Activated CD4-positive, alpha-beta memory T cell treated with anti-CD3 and anti-CD28 coated beads, Interleukin-2, amount 10 ng/mL, durations not matched to agents 7 days and 5 days (primary cell): ENCODE measurements at regions not wholly inside any gene's neighbourhood (a gene's known extent, or its start where the extent isn't known, plus 50 kb on each side); places are given as distances from the start of the nearest gene placed in this dataset.
"Not testable (repeated sequence)": the region's sequence is repeated elsewhere in the genome, so short reads cannot be mapped to it uniquely, and the experiment has no call there.

ENCODE experiments used
- CTCF ChIA-PET: fragments of 350-600 bp; sonication (Branson Sonifier 250); formaldehyde crosslinking; loops from one replicate; lab custom pipeline; 2021; ENCODE audit warnings: antibody characterized with exemption, inconsistent platforms; lab: Charles Lee
- POLR2A ChIA-PET: fragments of 350-600 bp; sonication (Branson Sonifier 250); formaldehyde crosslinking; loops from one replicate; lab custom pipeline; 2021; ENCODE audit warnings: antibody characterized with exemption; lab: Charles Lee
- DNase-seq: peaks from one replicate; pipeline ENCODE4 v3.0.0-alpha.2; 2020
- H3K27ac Mint-ChIP-seq: one replicate; pipeline ENCODE4 v1.8.0; 2021; ENCODE audit warnings: mild to moderate bottlenecking, mixed read lengths
- H3K27me3 Mint-ChIP-seq: one replicate; pipeline ENCODE4 v1.8.0; 2021; ENCODE audit warnings: mixed read lengths
- H3K36me3 Mint-ChIP-seq: one replicate; pipeline ENCODE4 v1.8.0; 2021; ENCODE audit warnings: low read depth, mixed read lengths
- H3K4me1 Mint-ChIP-seq: one replicate; pipeline ENCODE4 v1.8.0; 2021; ENCODE audit warnings: mixed read lengths
- H3K4me3 Mint-ChIP-seq: one replicate; pipeline ENCODE4 v1.8.0; 2021; ENCODE audit warnings: mild to moderate bottlenecking, mixed read lengths
- H3K9me3 Mint-ChIP-seq: one replicate; pipeline ENCODE4 v1.8.0; 2021; ENCODE audit warnings: mixed read lengths

GRCh38 chr2:82230406-82230805, 1925.9 kb upstream of the LRRTM1 start:
- no peak overlapping the region for H3K4me3 Mint-ChIP-seq
- H3K27ac Mint-ChIP-seq = no peak overlapping the region
- CTCF ChIA-PET = no interaction called here

DNA sequence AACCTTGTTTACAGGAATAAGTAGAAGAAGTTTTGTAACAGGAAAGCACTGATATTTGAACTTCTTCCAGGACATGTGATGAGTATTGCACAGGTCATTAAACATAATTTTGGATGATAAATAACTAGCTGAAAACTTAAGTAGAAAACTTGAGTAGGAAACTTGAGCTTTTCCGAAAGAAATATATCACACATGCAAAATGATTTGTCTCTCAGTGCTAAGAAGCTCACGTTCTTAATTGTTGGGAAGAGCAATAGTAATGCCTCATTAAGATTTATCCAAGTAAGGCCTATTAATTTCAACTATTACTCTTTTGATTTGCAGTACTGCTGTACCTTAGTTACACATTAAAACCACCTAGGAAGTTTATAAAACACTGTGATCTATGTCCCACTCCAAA, 1921.9 kb upstream of the LRRTM1 start:
- no peak overlapping the region for H3K4me3 Mint-ChIP-seq
- no peak for DNase-seq
- H3K36me3 Mint-ChIP-seq = no peaks in the 10 kb centered on the region
- no peak overlapping the region for H3K27ac Mint-ChIP-seq
- H3K27me3 Mint-ChIP-seq = no peaks in the 10 kb centered on the region
- ChIA-PET POLR2A (no interaction called here), CTCF (no interaction called here)
- H3K4me1 Mint-ChIP-seq = no peaks in the 10 kb centered on the region
- peaks cover 7% of the 10 kb centered on the region for H3K9me3 Mint-ChIP-seq

More at GRCh38 chr2:82230406-82230805, 1925.9 kb upstream of the LRRTM1 start:
- Mint-ChIP-seq H3K9me3 (peaks cover 6% of the 10 kb centered on the region), H3K4me1 (no peaks in the 10 kb centered on the region), H3K27me3 (no peaks in the 10 kb centered on the region), H3K36me3 (no peaks in the 10 kb centered on the region)
- POLR2A ChIA-PET = no interaction called here
- no peak for DNase-seq

DNA sequence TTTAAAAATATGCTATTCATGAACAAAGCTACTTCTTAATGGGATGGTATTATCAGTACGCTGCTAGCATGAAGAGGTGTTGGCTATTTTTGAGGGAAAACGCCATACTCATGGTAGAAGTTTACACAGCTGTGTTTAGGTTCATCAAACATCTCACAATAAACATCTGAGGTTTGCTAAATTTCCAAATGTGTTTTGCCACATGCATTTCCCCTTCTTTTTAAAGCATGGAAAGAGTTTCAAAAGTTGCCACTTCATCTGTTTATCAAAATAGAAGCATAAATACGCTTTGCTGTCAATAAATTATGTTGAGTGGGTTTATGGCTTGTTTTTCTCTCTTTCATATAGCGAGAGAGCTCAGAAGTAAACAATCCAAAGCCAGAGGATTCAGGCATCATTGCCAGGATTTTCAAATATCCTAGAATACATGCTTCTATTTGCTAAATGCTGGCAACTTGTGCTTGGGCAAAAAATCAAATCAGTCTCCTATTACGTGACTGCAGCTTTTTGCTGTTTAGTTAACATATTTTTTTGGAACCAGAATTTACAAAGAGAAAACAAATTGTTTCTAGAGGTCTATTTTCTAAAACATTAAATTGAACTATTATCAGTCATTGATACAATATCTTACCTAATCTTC, 1919.9 kb upstream of the LRRTM1 start:
- peaks cover 10% of the 10 kb centered on the region for H3K9me3 Mint-ChIP-seq
- H3K4me1 Mint-ChIP-seq = no peaks in the 10 kb centered on the region
- no peak overlapping the region for H3K27ac Mint-ChIP-seq
- CTCF ChIA-PET = no interaction called here
- POLR2A ChIA-PET = no interaction called here
- no peak overlapping the region for H3K4me3 Mint-ChIP-seq
- no peaks in the 10 kb centered on the region for H3K36me3 Mint-ChIP-seq
- DNase-seq = no peak
- H3K27me3 Mint-ChIP-seq = no peaks in the 10 kb centered on the region

- Mint-ChIP-seq H3K9me3 (peaks cover 6% of the 10 kb centered on the region), H3K27ac (no peak overlapping the region), H3K4me3 (no peak overlapping the region), H3K4me1 (no peaks in the 10 kb centered on the region), H3K36me3 (no peaks in the 10 kb centered on the region), H3K27me3 (no peaks in the 10 kb centered on the region)
- ChIA-PET CTCF (no interaction called here), POLR2A (no interaction called here)
- no peak for DNase-seq
These were observed 1910.7 kb upstream of the LRRTM1 start for GRCh38 chr2:82215212-82215611.

DNA sequence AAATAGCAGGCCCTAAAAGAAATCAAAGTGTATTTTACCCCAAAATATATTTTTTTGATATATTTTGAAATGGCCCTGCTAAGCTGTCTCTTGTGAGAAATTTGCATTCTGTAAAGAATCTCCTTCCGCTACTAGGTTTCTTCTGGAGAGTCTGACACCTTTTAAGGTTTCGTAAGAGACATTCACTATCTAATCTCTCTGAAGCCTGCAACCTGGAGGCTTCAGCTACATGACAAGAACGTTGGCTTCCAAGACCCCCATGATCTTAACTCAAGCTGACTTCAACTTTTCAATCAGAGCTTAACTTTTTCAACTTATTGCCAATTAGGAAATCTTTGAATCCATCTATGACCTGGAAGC, 1894.9 kb upstream of the LRRTM1 start:
- H3K4me1 Mint-ChIP-seq = no peaks in the 10 kb centered on the region
- no peak for DNase-seq
- no peaks in the 10 kb centered on the region for H3K36me3 Mint-ChIP-seq
- ChIA-PET CTCF (no interaction called here), POLR2A (no interaction called here)
- H3K27ac Mint-ChIP-seq = no peak overlapping the region
- H3K4me3 Mint-ChIP-seq = no peak overlapping the region
- no peaks in the 10 kb centered on the region for H3K27me3 Mint-ChIP-seq
- peaks cover 10% of the 10 kb centered on the region for H3K9me3 Mint-ChIP-seq

GRCh38 chr2:82198809-82199492, 1894.4 kb upstream of the LRRTM1 start:
- DNase-seq = no peak
- no peaks in the 10 kb centered on the region for H3K4me1 Mint-ChIP-seq
- H3K36me3 Mint-ChIP-seq = no peaks in the 10 kb centered on the region
- H3K27me3 Mint-ChIP-seq = no peaks in the 10 kb centered on the region
- peaks cover 10% of the 10 kb centered on the region for H3K9me3 Mint-ChIP-seq
- H3K4me3 Mint-ChIP-seq = no peak overlapping the region
- CTCF ChIA-PET = no interaction called here
- H3K27ac Mint-ChIP-seq = no peak overlapping the region
- POLR2A ChIA-PET = no interaction called here

GRCh38 chr2:82182270-82182669, 1877.7 kb upstream of the LRRTM1 start:
- POLR2A ChIA-PET = no interaction called here
- H3K27me3 Mint-ChIP-seq = no peaks in the 10 kb centered on the region
- CTCF ChIA-PET = no interaction called here

GRCh38 chr2:82175210-82175609, 1870.7 kb upstream of the LRRTM1 start:
- H3K4me1 Mint-ChIP-seq, H3K9me3 Mint-ChIP-seq, H3K36me3 Mint-ChIP-seq, H3K4me3 Mint-ChIP-seq, H3K27me3 Mint-ChIP-seq, POLR2A ChIA-PET, DNase-seq, CTCF ChIA-PET, H3K27ac Mint-ChIP-seq: not testable (repeated sequence)

More at GRCh38 chr2:82182270-82182669, 1877.7 kb upstream of the LRRTM1 start:
- Mint-ChIP-seq H3K36me3 (no peaks in the 10 kb centered on the region), H3K4me3 (no peak overlapping the region), H3K9me3 (peaks cover 4% of the 10 kb centered on the region), H3K4me1 (no peaks in the 10 kb centered on the region), H3K27ac (no peak overlapping the region)
- no peak for DNase-seq

DNA sequence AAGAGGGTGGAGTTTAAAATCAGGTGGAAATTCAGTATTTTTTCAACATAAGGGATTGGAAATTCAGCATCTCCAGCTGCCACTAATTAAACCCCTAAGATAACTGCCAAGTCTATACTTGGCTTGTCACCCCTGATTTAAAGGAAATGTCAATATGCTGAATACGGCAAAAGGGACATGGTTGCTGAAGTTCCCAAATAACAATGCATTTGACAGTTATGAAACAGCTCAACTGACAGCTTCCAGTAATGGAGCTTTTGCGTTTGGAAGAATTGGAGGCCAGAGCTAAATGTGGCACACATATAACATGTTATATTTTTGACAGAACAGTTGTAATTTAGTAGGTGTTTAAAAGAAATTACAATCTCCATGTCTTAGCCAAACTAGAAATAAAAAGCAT, 1867.9 kb upstream of the LRRTM1 start:
- Mint-ChIP-seq H3K27me3 (no peaks in the 10 kb centered on the region), H3K4me3 (no peak overlapping the region), H3K27ac (no peak overlapping the region), H3K9me3 (peaks cover 5% of the 10 kb centered on the region), H3K4me1 (no peaks in the 10 kb centered on the region), H3K36me3 (no peaks in the 10 kb centered on the region)
- DNase-seq = no peak
- POLR2A ChIA-PET = no interaction called here
- CTCF ChIA-PET = no interaction called here

DNA sequence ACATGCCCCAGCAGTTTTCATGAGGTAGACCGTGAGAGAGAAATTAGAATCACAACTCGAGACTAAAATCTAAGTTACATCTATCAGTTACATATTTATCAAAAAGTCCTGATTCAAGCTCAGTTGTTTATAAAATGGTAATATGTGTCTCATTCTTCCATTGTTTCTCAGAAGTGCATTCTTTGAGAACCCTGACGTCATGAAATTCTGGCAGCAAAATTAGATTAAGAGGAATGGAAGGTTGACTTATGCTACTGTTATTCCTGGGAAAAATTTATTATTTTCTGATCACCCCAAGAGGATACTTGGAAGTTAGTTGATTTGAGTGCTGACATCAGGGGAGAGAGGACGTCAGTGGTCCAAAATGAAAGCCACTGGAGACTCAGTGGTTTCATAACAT, 1864.8 kb upstream of the LRRTM1 start:
- no peak overlapping the region for H3K27ac Mint-ChIP-seq
- DNase-seq = no peak
- H3K4me3 Mint-ChIP-seq = no peak overlapping the region
- H3K36me3 Mint-ChIP-seq = no peaks in the 10 kb centered on the region
- H3K27me3 Mint-ChIP-seq = no peaks in the 10 kb centered on the region
- POLR2A ChIA-PET = no interaction called here
- H3K9me3 Mint-ChIP-seq = peaks cover 7% of the 10 kb centered on the region
- no peaks in the 10 kb centered on the region for H3K4me1 Mint-ChIP-seq
- CTCF ChIA-PET = no interaction called here

GRCh38 chr2:82165377-82165776, 1860.8 kb upstream of the LRRTM1 start:
- CTCF ChIA-PET = no interaction called here
- H3K9me3 Mint-ChIP-seq = peaks cover 4% of the 10 kb centered on the region
- no peaks in the 10 kb centered on the region for H3K36me3 Mint-ChIP-seq

DNA sequence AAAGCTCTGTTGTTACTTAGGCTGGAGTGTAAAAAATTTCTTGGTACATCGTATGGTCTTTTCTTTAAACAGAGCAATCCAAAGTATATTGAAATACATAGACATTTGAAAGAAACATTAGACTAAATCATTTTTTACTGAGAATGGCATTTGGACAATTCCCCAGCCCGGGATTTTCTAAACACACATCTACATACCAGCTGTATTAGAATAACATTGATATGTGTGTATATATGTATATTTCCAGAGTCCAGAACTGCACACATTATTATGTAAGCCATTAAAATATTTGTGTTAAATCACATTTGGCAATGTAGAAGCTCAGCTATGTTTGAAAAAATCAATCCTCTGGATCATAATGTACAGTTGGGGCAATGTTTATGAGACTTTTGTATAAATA, 1853.6 kb upstream of the LRRTM1 start:
- H3K27me3 Mint-ChIP-seq = no peaks in the 10 kb centered on the region
- H3K9me3 Mint-ChIP-seq = peaks cover 5% of the 10 kb centered on the region
- ChIA-PET POLR2A (no interaction called here), CTCF (no interaction called here)
- no peaks in the 10 kb centered on the region for H3K4me1 Mint-ChIP-seq
- no peaks in the 10 kb centered on the region for H3K36me3 Mint-ChIP-seq
- H3K4me3 Mint-ChIP-seq = no peak overlapping the region
- no peak overlapping the region for H3K27ac Mint-ChIP-seq
- no peak for DNase-seq

More at GRCh38 chr2:82165377-82165776, 1860.8 kb upstream of the LRRTM1 start:
- H3K4me1 Mint-ChIP-seq = no peaks in the 10 kb centered on the region
- H3K4me3 Mint-ChIP-seq = no peak overlapping the region
- H3K27me3 Mint-ChIP-seq = no peaks in the 10 kb centered on the region
- POLR2A ChIA-PET = no interaction called here
- DNase-seq = no peak
- no peak overlapping the region for H3K27ac Mint-ChIP-seq

DNA sequence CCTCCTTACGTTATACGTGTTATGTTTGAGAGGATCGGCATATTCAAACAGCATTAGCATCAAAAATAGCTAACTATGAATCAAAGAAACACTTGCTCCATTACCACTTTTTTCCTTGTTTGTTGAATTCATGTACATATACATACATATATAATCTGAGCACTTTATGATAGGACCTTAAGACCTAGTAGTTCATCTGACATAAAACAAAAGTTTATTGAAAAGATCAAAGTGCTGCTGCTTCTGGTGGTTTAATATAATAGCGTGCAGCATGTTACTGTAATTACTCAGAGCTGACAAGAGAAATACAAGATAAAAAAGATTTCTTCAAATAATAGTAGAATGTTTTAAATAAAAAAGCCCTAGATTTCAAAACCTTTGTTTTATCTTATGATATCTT, 1850.9 kb upstream of the LRRTM1 start:
- ChIA-PET CTCF (no interaction called here), POLR2A (no interaction called here)
- H3K36me3 Mint-ChIP-seq = no peaks in the 10 kb centered on the region
- no peaks in the 10 kb centered on the region for H3K27me3 Mint-ChIP-seq
- H3K27ac Mint-ChIP-seq = no peak overlapping the region
- no peaks in the 10 kb centered on the region for H3K4me1 Mint-ChIP-seq
- no peak overlapping the region for H3K4me3 Mint-ChIP-seq
- peaks cover 9% of the 10 kb centered on the region for H3K9me3 Mint-ChIP-seq
- no peak for DNase-seq

DNA sequence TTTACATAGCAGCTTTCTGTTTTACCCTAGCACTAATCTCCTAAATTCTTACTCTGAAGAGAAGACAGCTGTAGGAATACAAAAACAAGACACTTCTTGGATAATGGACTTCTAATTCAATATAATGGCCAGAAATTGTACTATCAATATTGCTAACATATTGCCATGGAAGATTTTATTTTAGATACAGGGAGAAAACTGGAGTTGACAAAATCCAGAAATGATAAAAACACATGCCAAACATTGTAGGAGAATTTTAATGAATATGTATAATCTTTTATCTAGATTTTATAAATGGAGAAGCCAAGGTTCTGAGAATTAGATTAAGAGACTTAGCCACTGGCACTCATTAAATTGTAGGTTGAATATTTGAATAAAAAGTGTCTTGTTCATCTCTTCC, 1838.8 kb upstream of the LRRTM1 start:
- H3K27ac Mint-ChIP-seq = no peak overlapping the region

More for the DNA sequence above, 1838.8 kb upstream of the LRRTM1 start:
- CTCF ChIA-PET = no interaction called here
- Mint-ChIP-seq H3K4me3 (no peak overlapping the region), H3K36me3 (no peaks in the 10 kb centered on the region), H3K27me3 (no peaks in the 10 kb centered on the region), H3K9me3 (peaks cover 6% of the 10 kb centered on the region), H3K4me1 (no peaks in the 10 kb centered on the region)
- no peak for DNase-seq
- POLR2A ChIA-PET = no interaction called here
